Neural cell (in vitro differentiated cells): ENCODE measurements at regions not wholly inside any gene's neighbourhood (a gene's known extent, or its start where the extent isn't known, plus 50 kb on each side); places are given as distances from the start of the nearest gene placed in this dataset.

Experiments
- EP300 ChIP-seq: fragments of 450-650 bp; conservative IDR thresholded peaks from 2 replicates; pipeline ENCODE4 v1.6.1; 2014; ENCODE audit warnings: antibody characterized with exemption, mild to moderate bottlenecking, moderate library complexity; ENCODE audit not compliant: poor library complexity, severe bottlenecking
- EZH2 ChIP-seq: fragments of 200-600, 300-800 bp; shearing (Covaris generic), sonication (generic); IDR thresholded peaks from 2 replicates; pipeline ENCODE4 v1.6.1; 2014; ENCODE audit warnings: antibody characterized with exemption, low read length, borderline replicate concordance, mild to moderate bottlenecking; ENCODE audit not compliant: insufficient read depth, poor library complexity, severe bottlenecking
- RAD21 ChIP-seq: fragments of 450-650 bp; conservative IDR thresholded peaks from 2 replicates; pipeline ENCODE4 v1.6.1; 2014; ENCODE audit warnings: antibody characterized with exemption, mild to moderate bottlenecking, moderate library complexity
- TF ChIP-seq, protein P1 (sequence below): fragments of 450-650 bp; IDR thresholded peaks from 2 replicates; pipeline ENCODE4 v1.5.1; 2014; ENCODE audit warnings: antibody characterized with exemption, mild to moderate bottlenecking, moderate library complexity; ENCODE audit not compliant: poor library complexity, severe bottlenecking

DNA sequence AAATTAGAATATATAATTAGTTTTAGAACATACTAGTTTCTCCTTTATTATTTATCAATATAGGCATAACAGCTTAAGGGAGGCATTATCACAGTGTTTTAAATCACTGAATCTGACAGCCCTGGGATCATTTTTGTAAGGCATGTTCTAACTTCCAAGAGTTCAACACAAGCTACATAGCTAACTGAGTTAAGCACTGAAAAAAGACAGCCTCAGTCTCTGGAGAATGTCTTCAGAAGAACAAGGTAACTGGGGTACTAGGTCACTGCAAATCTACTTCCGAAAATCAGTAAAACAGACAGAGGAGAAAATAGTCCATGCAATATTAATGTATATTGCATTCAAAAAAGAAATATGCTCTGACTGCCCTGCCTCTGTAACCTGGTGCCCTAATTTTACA lies 502.1 kb downstream of the RFC3 start:
- TF ChIP-seq, protein P1, sequence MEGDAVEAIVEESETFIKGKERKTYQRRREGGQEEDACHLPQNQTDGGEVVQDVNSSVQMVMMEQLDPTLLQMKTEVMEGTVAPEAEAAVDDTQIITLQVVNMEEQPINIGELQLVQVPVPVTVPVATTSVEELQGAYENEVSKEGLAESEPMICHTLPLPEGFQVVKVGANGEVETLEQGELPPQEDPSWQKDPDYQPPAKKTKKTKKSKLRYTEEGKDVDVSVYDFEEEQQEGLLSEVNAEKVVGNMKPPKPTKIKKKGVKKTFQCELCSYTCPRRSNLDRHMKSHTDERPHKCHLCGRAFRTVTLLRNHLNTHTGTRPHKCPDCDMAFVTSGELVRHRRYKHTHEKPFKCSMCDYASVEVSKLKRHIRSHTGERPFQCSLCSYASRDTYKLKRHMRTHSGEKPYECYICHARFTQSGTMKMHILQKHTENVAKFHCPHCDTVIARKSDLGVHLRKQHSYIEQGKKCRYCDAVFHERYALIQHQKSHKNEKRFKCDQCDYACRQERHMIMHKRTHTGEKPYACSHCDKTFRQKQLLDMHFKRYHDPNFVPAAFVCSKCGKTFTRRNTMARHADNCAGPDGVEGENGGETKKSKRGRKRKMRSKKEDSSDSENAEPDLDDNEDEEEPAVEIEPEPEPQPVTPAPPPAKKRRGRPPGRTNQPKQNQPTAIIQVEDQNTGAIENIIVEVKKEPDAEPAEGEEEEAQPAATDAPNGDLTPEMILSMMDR: no peak
- no peak for TF ChIP-seq EP300
- no peak for TF ChIP-seq RAD21
- TF ChIP-seq EZH2: no peak
